WTC11 (cell line): ENCODE measurements at regions not wholly inside any gene's neighbourhood (a gene's known extent, or its start where the extent isn't known, plus 50 kb on each side); places are given as distances from the start of the nearest gene placed in this dataset.

ENCODE experiments used
- ATAC-seq: fragments of 200-7000 bp; cut with Tn5 transposase; 2 replicates; pipeline ENCODE4 v1.10.0; 2021; ENCODE audit warnings: mild to moderate bottlenecking, moderate library complexity
- CTCF ChIA-PET: fragments of 300-600 bp; sonication (Branson Sonifier 250); formaldehyde crosslinking; loops from one replicate; lab custom pipeline; 2021; ENCODE audit warnings: antibody characterized with exemption; lab: Charles Lee
- POLR2A ChIA-PET: fragments of 350-600 bp; sonication (Branson Sonifier 250); formaldehyde crosslinking; loops from one replicate; lab custom pipeline; 2021; ENCODE audit warnings: antibody characterized with exemption; lab: Charles Lee
- DNase-seq: peaks from one replicate; pipeline ENCODE4 v3.0.0; 2021; ENCODE audit warnings: low spot score
- H3K27ac Mint-ChIP-seq: 2 replicates; pipeline ENCODE4 v1.8.0; 2021; ENCODE audit warnings: mixed read lengths
- H3K27me3 Mint-ChIP-seq: 2 replicates; pipeline ENCODE4 v1.8.0; 2021; ENCODE audit warnings: low read depth, mild to moderate bottlenecking, moderate library complexity, mixed read lengths
- H3K36me3 Mint-ChIP-seq: 2 replicates; pipeline ENCODE4 v1.8.0; 2021; ENCODE audit warnings: mixed read lengths
- H3K4me1 Mint-ChIP-seq: 2 replicates; pipeline ENCODE4 v1.8.0; 2022; ENCODE audit warnings: mixed read lengths
- H3K4me3 Mint-ChIP-seq: 2 replicates; pipeline ENCODE4 v1.8.0; 2021; ENCODE audit warnings: mild to moderate bottlenecking, moderate library complexity, mixed read lengths
- H3K9me3 Mint-ChIP-seq: 2 replicates; pipeline ENCODE4 v1.8.0; 2021; ENCODE audit warnings: mixed read lengths
- E2F1 ChIP-seq: sonication (generic); formaldehyde crosslinking; IDR thresholded peaks from 2 replicates; pipeline ENCODE4 v1.8.0; 2022; ENCODE audit warnings: mild to moderate bottlenecking, missing genetic modification reagents
- ELF4 ChIP-seq: sonication (generic); formaldehyde crosslinking; IDR thresholded peaks from 2 replicates; pipeline ENCODE4 v1.8.1; 2022; ENCODE audit warnings: low read depth, mild to moderate bottlenecking, moderate library complexity, missing genetic modification reagents
- ERG ChIP-seq: fragments of 250-450 bp; sonication (Bioruptor Pico); IDR thresholded peaks from 2 replicates; pipeline ENCODE4 v1.8.0; 2021; ENCODE audit warnings: mild to moderate bottlenecking
- NFE2L1 ChIP-seq: sonication (generic); formaldehyde crosslinking; IDR thresholded peaks from 2 replicates; pipeline ENCODE4 v1.8.1; 2023; ENCODE audit warnings: missing genetic modification reagents
- NFYB ChIP-seq: sonication (generic); formaldehyde crosslinking; conservative IDR thresholded peaks from 2 replicates; pipeline ENCODE4 v1.8.0; 2022; ENCODE audit warnings: low read depth, missing genetic modification reagents
- NR2C2 ChIP-seq: sonication (generic); formaldehyde crosslinking; IDR thresholded peaks from 2 replicates; pipeline ENCODE4 v1.8.0; 2022; ENCODE audit warnings: mild to moderate bottlenecking, missing genetic modification reagents
- STAT6 ChIP-seq: sonication (generic); formaldehyde crosslinking; conservative IDR thresholded peaks from 2 replicates; pipeline ENCODE4 v1.8.1; 2023; ENCODE audit warnings: mild to moderate bottlenecking, low read depth, missing genetic modification reagents, moderate library complexity
- ZNF263 ChIP-seq: sonication (generic); formaldehyde crosslinking; IDR thresholded peaks from 2 replicates; pipeline ENCODE4 v1.8.1; 2022; ENCODE audit warnings: low read depth, mild to moderate bottlenecking, moderate library complexity, missing genetic modification reagents
- ZNF396 ChIP-seq: fragments of 250-450 bp; sonication (Bioruptor Pico); IDR thresholded peaks from 2 replicates; pipeline ENCODE4 v1.8.0; 2021; ENCODE audit warnings: mild to moderate bottlenecking, moderate library complexity, borderline replicate concordance
- ZNF416 ChIP-seq: fragments of 250-450 bp; sonication (Bioruptor Pico); IDR thresholded peaks from 2 replicates; pipeline ENCODE4 v1.9.0; 2021; ENCODE audit warnings: mild to moderate bottlenecking, inconsistent platforms
- ZSCAN18 ChIP-seq: fragments of 250-450 bp; sonication (Bioruptor Pico); IDR thresholded peaks from 2 replicates; pipeline ENCODE4 v2.1.2; 2022; ENCODE audit warnings: mild to moderate bottlenecking, moderate library complexity
- TF ChIP-seq, protein P1 (sequence below): sonication (generic); formaldehyde crosslinking; IDR thresholded peaks from 2 replicates; pipeline ENCODE4 v1.8.1; 2023; ENCODE audit warnings: mild to moderate bottlenecking, missing genetic modification reagents, moderate library complexity
- TF ChIP-seq, protein P2 (sequence below): sonication (generic); formaldehyde crosslinking; IDR thresholded peaks from 2 replicates; pipeline ENCODE4 v1.8.1; 2023; ENCODE audit warnings: mild to moderate bottlenecking, missing genetic modification reagents, moderate library complexity

- TF ChIP-seq NR2C2 = no peak
Measured at GRCh38 chr9:78986446-78986845, 585.3 kb upstream of the TLE4 start (continued).

- ChIA-PET CTCF (no interaction called here), POLR2A (no interaction called here)
- Mint-ChIP-seq H3K27ac (no peak overlapping the region), H3K27me3 (no peaks in the 10 kb centered on the region), H3K36me3 (no peaks in the 10 kb centered on the region), H3K9me3 (no peaks in the 10 kb centered on the region), H3K4me3 (no peak overlapping the region), H3K4me1 (peaks cover 20% of the 10 kb centered on the region)
- ATAC-seq = no peak
- no peak for TF ChIP-seq ZSCAN18 (CRISPR knock-in tag)
- DNase-seq = no peak
Measured at GRCh38 chr9:78989031-78989658, 582.6 kb upstream of the TLE4 start.

DNA sequence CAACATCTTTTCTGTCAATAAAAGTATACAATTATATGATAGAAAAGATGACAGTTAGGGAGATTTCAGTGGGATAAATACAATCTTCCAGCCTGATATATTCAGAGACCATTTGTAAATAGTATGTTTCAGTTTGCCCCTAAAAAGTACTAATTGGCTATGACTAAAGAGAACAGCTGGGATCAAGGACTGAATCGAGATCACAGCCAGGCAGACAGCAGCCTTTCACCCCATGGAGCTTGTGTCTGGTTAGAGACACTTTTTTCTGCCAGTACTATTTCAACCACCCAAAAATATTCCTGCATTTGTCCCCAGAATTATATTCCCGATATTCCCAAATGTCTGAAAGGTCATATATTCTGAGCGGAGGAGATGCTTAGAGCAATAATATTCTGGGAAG lies 577.3 kb upstream of the TLE4 start:
- ChIA-PET POLR2A (no interaction called here), CTCF (no interaction called here)
- H3K4me3 Mint-ChIP-seq = no peak overlapping the region
- H3K9me3 Mint-ChIP-seq = no peaks in the 10 kb centered on the region
- H3K27ac Mint-ChIP-seq = no peak overlapping the region
- ATAC-seq (no peak), DNase-seq (no peak)
- TF ChIP-seq STAT6 (CRISPR knock-in tag) = no peak
- TF ChIP-seq, protein P1, sequence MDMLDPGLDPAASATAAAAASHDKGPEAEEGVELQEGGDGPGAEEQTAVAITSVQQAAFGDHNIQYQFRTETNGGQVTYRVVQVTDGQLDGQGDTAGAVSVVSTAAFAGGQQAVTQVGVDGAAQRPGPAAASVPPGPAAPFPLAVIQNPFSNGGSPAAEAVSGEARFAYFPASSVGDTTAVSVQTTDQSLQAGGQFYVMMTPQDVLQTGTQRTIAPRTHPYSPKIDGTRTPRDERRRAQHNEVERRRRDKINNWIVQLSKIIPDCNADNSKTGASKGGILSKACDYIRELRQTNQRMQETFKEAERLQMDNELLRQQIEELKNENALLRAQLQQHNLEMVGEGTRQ = no peak
- no peak for TF ChIP-seq NFE2L1 (CRISPR knock-in tag)
- no peak for TF ChIP-seq ZNF396 (CRISPR knock-in tag)
- TF ChIP-seq ZSCAN18 (CRISPR knock-in tag) = no peak
- no peak for TF ChIP-seq ERG (CRISPR knock-in tag)
- no peak for TF ChIP-seq NFYB (CRISPR knock-in tag)
- TF ChIP-seq ZNF263 (CRISPR knock-in tag) = no peak
- TF ChIP-seq, protein P2, sequence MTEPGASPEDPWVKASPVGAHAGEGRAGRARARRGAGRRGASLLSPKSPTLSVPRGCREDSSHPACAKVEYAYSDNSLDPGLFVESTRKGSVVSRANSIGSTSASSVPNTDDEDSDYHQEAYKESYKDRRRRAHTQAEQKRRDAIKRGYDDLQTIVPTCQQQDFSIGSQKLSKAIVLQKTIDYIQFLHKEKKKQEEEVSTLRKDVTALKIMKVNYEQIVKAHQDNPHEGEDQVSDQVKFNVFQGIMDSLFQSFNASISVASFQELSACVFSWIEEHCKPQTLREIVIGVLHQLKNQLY (CRISPR knock-in tag) = no peak
- TF ChIP-seq ELF4 (CRISPR knock-in tag) = no peak
- TF ChIP-seq ZNF416 (CRISPR knock-in tag) = no peak
- TF ChIP-seq E2F1 = no peak
- H3K4me1 Mint-ChIP-seq = peaks cover 16% of the 10 kb centered on the region
- no peaks in the 10 kb centered on the region for H3K36me3 Mint-ChIP-seq
- H3K27me3 Mint-ChIP-seq = no peaks in the 10 kb centered on the region
